ENCODE measurements at regions not wholly inside any gene's neighbourhood (a gene's known extent, or its start where the extent isn't known, plus 50 kb on each side); places are given as distances from the start of the nearest gene placed in this dataset.

- Histone ChIP-seq H3K27me3 (ENCODE audit: control insufficient read depth, extremely low read depth, insufficient read depth, low read length) (no peaks in the 10 kb centered on the region), H4K20me1 (ENCODE audit: control insufficient read depth, extremely low read depth, insufficient read depth, low read length) (no peaks in the 10 kb centered on the region), H3K79me2 (ENCODE audit: control insufficient read depth, insufficient read depth, low read length) (no peaks in the 10 kb centered on the region), H3K4me1 (ENCODE audit: control insufficient read depth, extremely low read depth, insufficient read depth, low read length) (no peaks in the 10 kb centered on the region), H3K9me1 (ENCODE audit: control insufficient read depth, extremely low read depth, insufficient read depth, low read length) (no peaks in the 10 kb centered on the region), H3K4me2 (ENCODE audit: control insufficient read depth, extremely low read depth, insufficient read depth, low read depth, low read length) (no peak overlapping the region), H3K27ac (ENCODE audit: control insufficient read depth, insufficient read depth, low read length) (no peak overlapping the region), H3K9ac (ENCODE audit: control insufficient read depth, extremely low read depth, insufficient read depth, low read length) (no peak overlapping the region), H3K4me3 (ENCODE audit: control insufficient read depth in 2 of 3, extremely low read depth in 1 of 3, insufficient read depth in 2 of 3, low read depth in 1 of 3, low read length in 3 of 3) (no peak overlapping the region), H2AFZ (ENCODE audit: control insufficient read depth, low read length) (no peak overlapping the region), H3K9me3 (ENCODE audit: control insufficient read depth, low read depth, low read length) (no peaks in the 10 kb centered on the region), H3K36me3 (ENCODE audit: control insufficient read depth in 2 of 2, extremely low read depth in 1 of 2, insufficient read depth in 2 of 2, low read length in 2 of 2) (no peaks in the 10 kb centered on the region)
- TF ChIP-seq CTCF (optimal IDR thresholded peaks at IDR 0.05 in 1 of 3, IDR thresholded peaks at IDR 0.05 in 1 of 3, conservative IDR thresholded peaks at IDR 0.05 in 1 of 3; ENCODE audit: extremely low read depth in 1 of 3, insufficient read depth in 2 of 3, low read length in 3 of 3) (no peak), EZH2 (IDR thresholded peaks at IDR 0.05; ENCODE audit: low read length) (no peak)
- DNase-seq (ENCODE audit: low read depth, low spot score) (no peak), FAIRE-seq (no peak)
- dilution Hi-C loops (cut with MboI; ENCODE audit: extremely low pct_ligation_motif_present, low sequenced_read_pairs): no loop called here
Measured at GRCh38 chr9:7286101-7286500, 513.5 kb downstream of the DMAC1 start.

GRCh38 chr9:7285199-7285598 lies 514.4 kb downstream of the DMAC1 start:
- no peak overlapping the region for H3K9ac ChIP-seq (ENCODE audit: control insufficient read depth, extremely low read depth, insufficient read depth, low read length)
- H3K36me3 ChIP-seq (ENCODE audit: control insufficient read depth in 2 of 2, extremely low read depth in 1 of 2, insufficient read depth in 2 of 2, low read length in 2 of 2): no peaks in the 10 kb centered on the region
- no peak overlapping the region for H3K27ac ChIP-seq (ENCODE audit: control insufficient read depth, insufficient read depth, low read length)
- H3K4me1 ChIP-seq (ENCODE audit: control insufficient read depth, extremely low read depth, insufficient read depth, low read length): no peaks in the 10 kb centered on the region
- no peaks in the 10 kb centered on the region for H3K79me2 ChIP-seq (ENCODE audit: control insufficient read depth, insufficient read depth, low read length)
- no peak overlapping the region for H3K4me3 ChIP-seq (ENCODE audit: control insufficient read depth in 2 of 3, extremely low read depth in 1 of 3, insufficient read depth in 2 of 3, low read depth in 1 of 3, low read length in 3 of 3)
- H4K20me1 ChIP-seq (ENCODE audit: control insufficient read depth, extremely low read depth, insufficient read depth, low read length): no peaks in the 10 kb centered on the region
- dilution Hi-C loops (cut with MboI; ENCODE audit: extremely low pct_ligation_motif_present, low sequenced_read_pairs): no loop called here
- H3K9me1 ChIP-seq (ENCODE audit: control insufficient read depth, extremely low read depth, insufficient read depth, low read length): no peaks in the 10 kb centered on the region
- DNase-seq (ENCODE audit: low read depth, low spot score): no peak
- no peak for FAIRE-seq
- H2AFZ ChIP-seq (ENCODE audit: control insufficient read depth, low read length): no peak overlapping the region
- H3K9me3 ChIP-seq (ENCODE audit: control insufficient read depth, low read depth, low read length): no peaks in the 10 kb centered on the region
- H3K27me3 ChIP-seq (ENCODE audit: control insufficient read depth, extremely low read depth, insufficient read depth, low read length): no peaks in the 10 kb centered on the region
- TF ChIP-seq CTCF (optimal IDR thresholded peaks at IDR 0.05 in 1 of 3, IDR thresholded peaks at IDR 0.05 in 1 of 3, conservative IDR thresholded peaks at IDR 0.05 in 1 of 3; ENCODE audit: extremely low read depth in 1 of 3, insufficient read depth in 2 of 3, low read length in 3 of 3) (no peak), EZH2 (IDR thresholded peaks at IDR 0.05; ENCODE audit: low read length) (no peak)
- H3K4me2 ChIP-seq (ENCODE audit: control insufficient read depth, extremely low read depth, insufficient read depth, low read depth, low read length): no peak overlapping the region

Measured in keratinocyte (primary cell).